SK-N-SH (cell line): ENCODE measurements at regions not wholly inside any gene's neighbourhood (a gene's known extent, or its start where the extent isn't known, plus 50 kb on each side); places are given as distances from the start of the nearest gene placed in this dataset.

Source experiments
- CTCF ChIA-PET: fragments of 300-600, 350-600 bp; formaldehyde crosslinking; extraction: SDS; loops from one replicate; lab custom pipeline; 2021; lab: Yijun Ruan, JAX
- POLR2A ChIA-PET: fragments of 350-600 bp; sonication (Branson Sonifier 250); formaldehyde crosslinking; extraction: SDS; loops from one replicate; lab custom pipeline; 2020; ENCODE audit warnings: antibody characterized with exemption, inconsistent platforms; lab: Yijun Ruan, JAX
- DNase-seq: peaks from one replicate; pipeline ENCODE4 v3.0.0; 2012
- H2AFZ ChIP-seq: fragments of 200-600 bp; sonication (generic); 2 replicates; pipeline ENCODE4 v1.8.1; 2016; ENCODE audit warnings: antibody characterized with exemption, mild to moderate bottlenecking, low read depth
- H3F3A ChIP-seq: fragments of 200-600 bp; sonication (generic); replicated peaks from 2 replicates; pipeline ENCODE3; 2016; ENCODE audit warnings: antibody characterized with exemption, mild to moderate bottlenecking; ENCODE audit not compliant: insufficient read depth
- H3K27ac ChIP-seq, 2 experiments: fragments of 200-500 bp in 1 of 2; fragments of 200-600 bp in 1 of 2; sonication (Bioruptor generic) in 1 of 2; sonication (generic), shearing (Covaris generic) in 1 of 2; 2 replicates each; pipeline versions ENCODE4 v1.5.1 to v1.6.1; 2014 to 2016; ENCODE audit warnings: low read depth in 2 of 2, inconsistent platforms in 1 of 2, low read length in 1 of 2, mild to moderate bottlenecking in 1 of 2, mixed read lengths in 1 of 2
- H3K27me3 ChIP-seq: fragments of 200-600 bp; sonication (generic), shearing (Covaris generic); 2 replicates; pipeline ENCODE4 v1.6.1; 2016; ENCODE audit warnings: mixed run types; ENCODE audit not compliant: insufficient read depth
- H3K36me3 ChIP-seq, 2 experiments: fragments of 200-500 bp in 1 of 2; fragments of 200-600 bp in 1 of 2; sonication (Bioruptor generic) in 1 of 2; sonication (generic) in 1 of 2; replicated peaks in 1 of 2; 2 replicates each; pipeline versions ENCODE3 to v1.5.1; 2014 to 2016; ENCODE audit warnings: low read length in 1 of 2, mild to moderate bottlenecking in 1 of 2; ENCODE audit not compliant: insufficient read depth in 2 of 2, control insufficient read depth in 1 of 2
- H3K4me1 ChIP-seq, 2 experiments: fragments of 200-500 bp in 1 of 2; fragments of 200-600 bp in 1 of 2; sonication (Bioruptor generic) in 1 of 2; sonication (generic), shearing (Covaris generic) in 1 of 2; 2 replicates each; pipeline versions ENCODE4 v1.5.1 to v1.6.1; 2014 to 2016; ENCODE audit warnings: low read depth in 1 of 2, low read length in 1 of 2, mixed run types in 1 of 2; ENCODE audit not compliant: insufficient read depth in 2 of 2, control insufficient read depth in 1 of 2
- H3K4me2 ChIP-seq: fragments of 200-600 bp; sonication (generic), shearing (Covaris generic); 2 replicates; pipeline ENCODE4 v1.6.1; 2017; ENCODE audit warnings: mixed run types
- H3K4me3 ChIP-seq, 2 experiments: fragments of 200-500 bp in 1 of 2; fragments of 200-600 bp in 1 of 2; sonication (Bioruptor generic) in 1 of 2; sonication (generic), shearing (Covaris generic) in 1 of 2; 2 replicates each; pipeline versions ENCODE4 v1.5.1 to v1.8.1; 2014 to 2016; ENCODE audit warnings: low read depth in 2 of 2, inconsistent platforms in 1 of 2, low read length in 1 of 2, mild to moderate bottlenecking in 1 of 2, mixed read lengths in 1 of 2, moderate library complexity in 1 of 2
- H3K79me2 ChIP-seq: fragments of 200-600 bp; sonication (generic); 2 replicates; pipeline ENCODE4 v1.8.1; 2017; ENCODE audit warnings: mild to moderate bottlenecking; ENCODE audit not compliant: insufficient read depth
- H3K9ac ChIP-seq: fragments of 200-600 bp; sonication (generic); 2 replicates; pipeline ENCODE4 v1.6.1; 2017; ENCODE audit warnings: mixed run types
- H3K9me2 ChIP-seq: fragments of 200-600 bp; sonication (generic); 2 replicates; pipeline ENCODE4 v1.6.1; 2017; ENCODE audit warnings: mixed run types
- H3K9me3 ChIP-seq: fragments of 200-600 bp; sonication (generic); 2 replicates; pipeline ENCODE4 v1.6.1; 2017; ENCODE audit warnings: mixed run types, mild to moderate bottlenecking, moderate library complexity
- H4K20me1 ChIP-seq: fragments of 200-600 bp; sonication (generic); 2 replicates; pipeline ENCODE4 v1.6.1; 2017; ENCODE audit warnings: mild to moderate bottlenecking, mixed run types; ENCODE audit not compliant: insufficient read depth
- CHD2 ChIP-seq: fragments of 150-350 bp; IDR thresholded peaks from 2 replicates; pipeline ENCODE4 v1.6.1; 2018; ENCODE audit warnings: low read length; ENCODE audit not compliant: partially characterized antibody
- EZH2phosphoT487 ChIP-seq: fragments of 200-600 bp; sonication (generic); IDR thresholded peaks from 2 replicates; pipeline ENCODE4 v1.6.1; 2017; ENCODE audit warnings: low read depth, mixed run types, mild to moderate bottlenecking, antibody characterized with exemption, moderate library complexity, borderline replicate concordance
- FOXM1 ChIP-seq: IDR thresholded peaks from 2 replicates; pipeline ENCODE4 v1.4.0; 2012; ENCODE audit warnings: low read depth, mild to moderate bottlenecking
- GABPA ChIP-seq: IDR thresholded peaks from 2 replicates; pipeline ENCODE4 v1.4.0; 2012; ENCODE audit warnings: low read depth, mild to moderate bottlenecking
- JUND ChIP-seq: IDR thresholded peaks from 2 replicates; pipeline ENCODE4 v1.4.0; 2012
- NFIC ChIP-seq: IDR thresholded peaks from 2 replicates; pipeline ENCODE4 v1.4.0; 2012; ENCODE audit warnings: borderline replicate concordance
- RFX5 ChIP-seq: IDR thresholded peaks from 2 replicates; pipeline ENCODE4 v1.6.1; 2012; ENCODE audit warnings: mild to moderate bottlenecking, improper control_type of control experiment, low read length
- WGBS: methylation state at CpG from one replicate; pipeline ENCODE4 v1.1.6; 2017; ENCODE audit warnings: low lambda C conversion rate; 5-methylcytosine and 5-hydroxymethylcytosine counted together
- TF ChIP-seq, protein P1 (sequence below): fragments of 150-350 bp; IDR thresholded peaks from 2 replicates; pipeline ENCODE4 v1.6.1; 2016; ENCODE audit warnings: mild to moderate bottlenecking, low read depth, low read length
- TF ChIP-seq, protein P2 (sequence below): fragments of 200-600 bp; sonication (generic); IDR thresholded peaks from 2 replicates; pipeline ENCODE4 v1.6.1; 2017; ENCODE audit warnings: antibody characterized with exemption, mild to moderate bottlenecking, moderate library complexity
- TF ChIP-seq, protein P3 (sequence below): IDR thresholded peaks from 2 replicates; pipeline ENCODE4; 2012

DNA sequence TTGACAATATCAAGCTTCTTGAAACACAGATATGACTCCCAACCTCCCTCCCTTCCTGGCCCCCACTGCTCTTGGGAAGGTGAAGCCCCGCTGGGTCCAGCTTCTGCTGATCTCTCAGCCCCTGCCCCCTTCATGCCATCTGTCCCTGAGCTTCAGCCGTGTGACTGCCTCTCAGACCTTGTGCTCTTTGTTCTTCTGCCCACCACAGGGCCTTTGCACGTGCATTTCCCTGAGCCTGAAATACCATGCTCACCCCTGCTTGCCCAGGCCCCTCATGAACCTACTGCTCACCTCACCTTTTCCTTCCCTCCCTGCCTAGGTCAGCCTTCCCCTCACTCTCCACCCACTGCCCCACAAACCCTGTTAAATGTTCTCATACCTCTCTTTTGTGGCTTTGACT is 241.7 kb upstream of the PMEPA1 start:
- H3K4me1 ChIP-seq = peaks cover 3 to 10% of the 10 kb centered on the region in 2 experiments; a peak in 2 of 4 replicates
- no peak overlapping the region for H3K4me2 ChIP-seq
- no peak for DNase-seq
- H3F3A ChIP-seq = peaks cover 18% of the 10 kb centered on the region
- H3K4me3 ChIP-seq = no peak overlapping the region
- WGBS = 55% methylated on average over 3 of the region's 3 CpGs
- no peaks in the 10 kb centered on the region for H3K27me3 ChIP-seq
- H3K79me2 ChIP-seq = no peaks in the 10 kb centered on the region
- H3K27ac ChIP-seq = no peak overlapping the region
- no peak overlapping the region for H3K9ac ChIP-seq
- ChIA-PET POLR2A (no interaction called here), CTCF (no interaction called here)
- TF ChIP-seq NFIC (no peak), JUND (no peak), FOXM1 (no peak)
- no peaks in the 10 kb centered on the region for H3K9me3 ChIP-seq
- no peak overlapping the region for H2AFZ ChIP-seq
- H3K9me2 ChIP-seq = no peaks in the 10 kb centered on the region
- no peaks in the 10 kb centered on the region for H3K36me3 ChIP-seq
- H4K20me1 ChIP-seq = no peaks in the 10 kb centered on the region

DNA sequence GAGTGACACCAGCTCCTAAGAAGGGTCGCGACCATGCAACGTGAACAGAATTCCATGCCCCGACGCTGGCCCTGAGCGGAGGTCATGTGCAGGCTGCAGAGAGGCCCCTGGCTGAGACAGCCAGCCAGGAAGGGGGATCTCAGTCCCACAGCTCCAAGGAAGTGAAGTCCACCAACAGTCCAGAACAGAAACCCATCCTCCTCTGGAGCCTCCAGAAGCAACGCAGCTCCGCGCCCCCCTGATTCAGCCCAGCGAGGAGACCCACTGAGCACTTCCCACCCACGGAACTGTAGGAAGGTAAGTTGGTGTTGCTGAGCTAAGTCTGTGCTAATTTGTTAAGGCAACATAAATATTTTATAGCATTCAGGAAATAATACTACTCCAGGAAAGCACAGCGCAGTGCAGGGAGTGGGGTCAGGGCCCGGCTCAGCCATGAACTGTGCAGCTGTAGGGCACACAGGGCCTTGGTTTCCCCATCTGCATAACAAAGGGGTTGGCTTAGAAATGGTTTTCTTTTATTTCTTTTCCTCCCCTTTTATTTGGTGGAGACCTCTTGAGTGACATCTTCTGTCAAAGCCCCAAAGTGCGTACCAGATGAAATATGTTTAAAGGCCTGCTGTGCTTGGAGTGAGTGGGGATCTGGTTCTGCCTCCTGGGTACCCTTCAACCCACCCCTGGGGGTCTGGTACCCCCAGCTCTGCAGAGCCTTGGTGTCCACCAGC is 241.1 kb upstream of the PMEPA1 start:
- Histone ChIP-seq H3K4me1 (peaks cover 3 to 10% of the 10 kb centered on the region in 2 experiments; a peak in 2 of 4 replicates), H3K9ac (no peak overlapping the region), H3K36me3 (no peaks in the 10 kb centered on the region)
- CTCF ChIA-PET = interaction anchor here (0.9 kb wide), 1 partner anchor 16 kb away, joined by 3 read pairs; no protein-coding TSS in a partner anchor
- TF ChIP-seq CHD2 = no peak
- TF ChIP-seq, protein P1, sequence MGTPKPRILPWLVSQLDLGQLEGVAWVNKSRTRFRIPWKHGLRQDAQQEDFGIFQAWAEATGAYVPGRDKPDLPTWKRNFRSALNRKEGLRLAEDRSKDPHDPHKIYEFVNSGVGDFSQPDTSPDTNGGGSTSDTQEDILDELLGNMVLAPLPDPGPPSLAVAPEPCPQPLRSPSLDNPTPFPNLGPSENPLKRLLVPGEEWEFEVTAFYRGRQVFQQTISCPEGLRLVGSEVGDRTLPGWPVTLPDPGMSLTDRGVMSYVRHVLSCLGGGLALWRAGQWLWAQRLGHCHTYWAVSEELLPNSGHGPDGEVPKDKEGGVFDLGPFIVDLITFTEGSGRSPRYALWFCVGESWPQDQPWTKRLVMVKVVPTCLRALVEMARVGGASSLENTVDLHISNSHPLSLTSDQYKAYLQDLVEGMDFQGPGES = no peak
- TF ChIP-seq, protein P2, sequence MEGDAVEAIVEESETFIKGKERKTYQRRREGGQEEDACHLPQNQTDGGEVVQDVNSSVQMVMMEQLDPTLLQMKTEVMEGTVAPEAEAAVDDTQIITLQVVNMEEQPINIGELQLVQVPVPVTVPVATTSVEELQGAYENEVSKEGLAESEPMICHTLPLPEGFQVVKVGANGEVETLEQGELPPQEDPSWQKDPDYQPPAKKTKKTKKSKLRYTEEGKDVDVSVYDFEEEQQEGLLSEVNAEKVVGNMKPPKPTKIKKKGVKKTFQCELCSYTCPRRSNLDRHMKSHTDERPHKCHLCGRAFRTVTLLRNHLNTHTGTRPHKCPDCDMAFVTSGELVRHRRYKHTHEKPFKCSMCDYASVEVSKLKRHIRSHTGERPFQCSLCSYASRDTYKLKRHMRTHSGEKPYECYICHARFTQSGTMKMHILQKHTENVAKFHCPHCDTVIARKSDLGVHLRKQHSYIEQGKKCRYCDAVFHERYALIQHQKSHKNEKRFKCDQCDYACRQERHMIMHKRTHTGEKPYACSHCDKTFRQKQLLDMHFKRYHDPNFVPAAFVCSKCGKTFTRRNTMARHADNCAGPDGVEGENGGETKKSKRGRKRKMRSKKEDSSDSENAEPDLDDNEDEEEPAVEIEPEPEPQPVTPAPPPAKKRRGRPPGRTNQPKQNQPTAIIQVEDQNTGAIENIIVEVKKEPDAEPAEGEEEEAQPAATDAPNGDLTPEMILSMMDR = no peak
- TF ChIP-seq GABPA = no peak
- TF ChIP-seq, protein P3, sequence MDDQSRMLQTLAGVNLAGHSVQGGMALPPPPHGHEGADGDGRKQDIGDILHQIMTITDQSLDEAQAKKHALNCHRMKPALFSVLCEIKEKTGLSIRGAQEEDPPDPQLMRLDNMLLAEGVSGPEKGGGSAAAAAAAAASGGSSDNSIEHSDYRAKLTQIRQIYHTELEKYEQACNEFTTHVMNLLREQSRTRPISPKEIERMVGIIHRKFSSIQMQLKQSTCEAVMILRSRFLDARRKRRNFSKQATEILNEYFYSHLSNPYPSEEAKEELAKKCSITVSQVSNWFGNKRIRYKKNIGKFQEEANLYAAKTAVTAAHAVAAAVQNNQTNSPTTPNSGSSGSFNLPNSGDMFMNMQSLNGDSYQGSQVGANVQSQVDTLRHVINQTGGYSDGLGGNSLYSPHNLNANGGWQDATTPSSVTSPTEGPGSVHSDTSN = no peak
- no peak for TF ChIP-seq RFX5
- TF ChIP-seq EZH2phosphoT487 = no peak
- TF ChIP-seq, all 33 proteins: peak for 0
- WGBS = 88% methylated on average over 14 of the region's 14 CpGs
- no peak overlapping the region for H3K27ac ChIP-seq
- H3F3A ChIP-seq = peaks cover 18% of the 10 kb centered on the region
- H3K4me2 ChIP-seq = no peak overlapping the region
- DNase-seq = no peak
- H2AFZ ChIP-seq = no peak overlapping the region
- POLR2A ChIA-PET = no interaction called here
- no peaks in the 10 kb centered on the region for H3K79me2 ChIP-seq
- no peaks in the 10 kb centered on the region for H3K9me2 ChIP-seq
- no peaks in the 10 kb centered on the region for H3K9me3 ChIP-seq
- H4K20me1 ChIP-seq = no peaks in the 10 kb centered on the region
- H3K4me3 ChIP-seq = no peak overlapping the region
- no peaks in the 10 kb centered on the region for H3K27me3 ChIP-seq
